Left lobe of liver (tissue), 2 donors: ENCODE measurements at regions not wholly inside any gene's neighbourhood (a gene's known extent, or its start where the extent isn't known, plus 50 kb on each side); places are given as distances from the start of the nearest gene placed in this dataset.

ENCODE experiments used
- ATAC-seq: fragments of 200-7000 bp; cut with Tn5 transposase; one replicate; pipeline ENCODE4 v1.9.1; 2020; ENCODE audit warnings: mild to moderate bottlenecking, moderate library complexity
- DNase-seq: peaks from one replicate; pipeline ENCODE4 v3.0.0-alpha.2; 2020; ENCODE audit warnings: low spot score
- donor health status: DM: no; HTN: no; CAD: no; lungs with moderate emphysema.
- donor health status: DM: no; HTN: yes; CAD: no.

DNA sequence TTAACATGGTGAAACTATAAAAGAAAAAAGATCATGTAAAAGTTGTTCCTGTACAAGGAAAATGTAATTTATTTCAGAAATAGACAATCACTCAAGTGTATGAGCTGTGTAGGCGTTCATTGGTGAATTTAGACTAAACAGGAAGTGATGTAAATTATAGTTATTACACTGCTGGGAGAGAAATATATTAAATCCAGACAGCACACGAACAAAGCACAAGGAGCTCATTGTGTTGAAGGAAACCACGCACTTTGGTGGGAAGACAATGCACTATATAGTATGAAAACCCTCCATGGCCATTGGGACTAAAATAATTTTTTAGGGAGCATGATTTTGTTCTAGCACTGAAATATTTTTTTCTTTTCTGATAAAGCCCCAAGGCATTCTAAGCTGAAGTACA, 450.5 kb downstream of the KLF12 start:
- ATAC-seq (no peak), DNase-seq (no peak)

DNA sequence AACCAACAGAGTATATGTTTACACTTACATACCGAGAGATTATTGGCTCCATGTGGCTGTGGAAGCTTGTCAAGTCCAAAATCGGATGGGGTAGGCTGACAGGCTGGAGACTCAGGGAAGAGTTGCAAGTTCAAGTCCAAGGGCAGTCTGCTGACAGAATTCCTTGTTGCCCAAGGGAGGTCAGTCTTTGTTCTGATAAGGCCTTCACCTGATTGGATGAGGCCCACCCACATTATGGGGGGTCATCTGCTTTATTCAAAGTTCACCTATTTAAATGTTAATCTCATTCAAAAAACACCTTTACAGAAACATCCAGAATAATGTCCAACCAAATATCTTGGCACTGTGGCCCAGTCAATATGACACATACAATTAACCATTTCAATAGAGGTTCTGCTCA, 452.4 kb downstream of the KLF12 start:
- DNase-seq (no peak), ATAC-seq (no peak)

DNA sequence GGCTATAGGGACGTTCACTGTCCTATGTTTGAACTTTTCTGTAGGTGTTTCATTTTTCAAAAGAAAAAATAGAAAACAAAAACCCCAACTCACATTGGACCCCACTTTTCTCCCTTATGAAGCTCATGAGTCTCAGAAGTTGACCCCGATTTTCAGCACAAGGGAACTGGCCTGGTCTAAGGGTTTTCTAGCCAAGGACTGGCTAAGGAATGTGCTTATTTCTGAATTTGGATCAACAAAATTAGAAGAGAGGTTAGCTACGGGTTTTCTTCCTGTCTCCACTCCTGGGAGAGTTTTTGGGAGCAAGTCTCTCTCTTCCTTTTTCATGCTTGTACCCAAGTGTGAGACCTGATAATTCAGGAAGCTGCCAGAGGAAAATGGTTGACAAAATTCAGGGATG, 453.2 kb downstream of the KLF12 start:
- ATAC-seq (no peak), DNase-seq (no peak)

DNA sequence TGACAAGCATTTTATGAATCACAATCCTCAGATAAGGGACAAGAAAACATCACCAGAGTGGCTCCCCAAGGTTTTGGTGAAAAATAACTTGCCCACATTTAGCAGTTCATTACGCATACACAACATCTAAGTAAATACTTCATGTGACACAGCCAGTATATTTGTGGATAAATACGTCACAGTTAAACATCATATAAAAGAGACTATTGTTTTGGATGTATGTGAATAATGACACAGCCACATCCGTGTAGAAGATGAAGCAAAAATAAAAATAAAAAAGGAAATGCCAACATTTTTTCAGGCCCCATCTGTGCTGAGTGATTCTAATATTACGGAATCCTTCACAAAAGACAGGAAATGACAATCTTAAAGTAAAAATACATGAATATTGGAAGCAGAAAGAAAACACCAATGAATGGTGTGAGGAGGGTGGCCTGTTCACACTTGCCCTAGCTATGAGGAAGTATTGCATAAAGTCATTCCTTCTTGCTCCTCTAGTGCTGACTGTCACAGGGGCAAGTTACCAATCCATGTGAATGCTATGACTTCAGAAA, 457.1 kb downstream of the KLF12 start:
- ATAC-seq (no peak), DNase-seq (no peak)

DNA sequence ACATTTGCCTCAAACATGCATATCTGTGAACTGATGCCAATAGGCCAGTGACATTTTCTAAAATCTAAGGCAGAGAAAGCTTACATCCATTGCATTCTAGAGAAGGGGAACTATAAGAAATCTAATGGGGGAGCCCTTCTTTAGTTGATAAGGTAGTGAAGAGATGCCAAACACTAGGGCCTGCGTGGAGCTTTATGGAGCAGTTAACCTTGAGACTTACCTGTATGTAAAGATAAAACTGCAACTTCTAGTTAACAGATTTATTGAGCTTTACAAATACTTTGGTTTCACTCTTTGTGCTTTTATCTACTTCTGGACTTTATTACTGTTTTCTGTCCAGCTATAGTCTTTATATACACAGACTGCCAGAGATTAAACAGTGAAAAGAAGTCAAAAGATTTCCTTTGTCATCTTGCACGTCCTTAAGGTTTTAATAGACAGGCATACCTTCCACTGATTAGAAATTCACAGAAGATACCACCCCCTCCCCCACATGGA, 457.6 kb downstream of the KLF12 start:
- ATAC-seq (no peak), DNase-seq (no peak)

DNA sequence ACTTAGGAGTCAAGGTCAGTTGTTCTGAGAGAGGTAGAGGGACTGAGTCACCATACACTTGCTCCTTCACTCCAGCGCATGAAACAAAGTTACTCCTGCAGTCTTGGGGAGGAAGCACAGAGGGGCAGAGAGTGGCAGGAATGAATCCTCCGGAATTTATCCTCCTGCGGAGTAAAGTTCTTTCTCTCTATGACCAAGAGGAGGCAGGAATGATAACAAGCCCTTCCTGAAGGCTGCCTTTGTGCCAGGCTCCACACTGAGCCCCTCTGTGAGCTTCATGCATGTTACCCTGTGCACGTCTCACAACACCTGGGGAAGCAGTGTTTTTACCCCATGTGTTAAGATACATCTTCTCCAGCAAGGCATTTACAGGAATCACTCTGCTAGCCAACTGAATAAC, 458.4 kb downstream of the KLF12 start:
- no peak for ATAC-seq
- no peak for DNase-seq

DNA sequence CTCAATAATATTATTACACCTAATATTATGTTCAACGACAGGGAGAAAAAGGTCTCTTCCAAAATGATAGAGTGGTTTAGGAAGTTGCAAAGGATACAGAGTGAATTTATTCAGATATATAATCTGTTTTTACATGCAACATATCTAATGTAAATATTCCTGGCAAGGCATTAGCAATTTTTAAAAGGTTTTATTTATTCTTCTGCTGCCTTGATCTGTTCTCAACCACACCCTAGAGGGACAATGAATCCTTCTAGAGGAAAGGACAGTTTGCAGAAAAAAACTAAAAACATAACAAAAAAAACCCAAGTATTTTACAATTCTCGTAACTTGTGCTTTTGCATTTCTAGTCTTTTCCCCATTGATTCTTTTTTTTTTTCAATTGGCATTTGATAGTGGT, 459.6 kb downstream of the KLF12 start:
- DNase-seq (no peak), ATAC-seq (no peak)

DNA sequence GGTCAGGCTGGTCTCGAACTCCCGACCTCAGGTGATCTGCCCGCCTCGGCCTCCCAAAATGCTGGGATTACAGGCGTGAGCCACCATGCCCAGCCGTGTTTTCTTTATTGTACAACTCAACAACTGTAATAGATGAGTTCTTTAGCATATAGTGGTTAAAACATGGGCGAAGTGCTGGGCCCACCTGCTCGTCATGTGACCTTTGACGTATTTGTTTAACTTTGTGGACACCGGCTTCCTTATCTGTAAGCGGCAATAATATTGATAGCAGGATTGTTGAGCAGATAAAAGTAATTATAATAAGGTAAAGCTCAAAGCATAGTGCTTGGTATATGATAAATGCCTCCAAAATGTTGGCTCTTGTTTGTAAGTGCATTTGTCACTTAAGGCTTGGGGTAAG, 460.3 kb downstream of the KLF12 start:
- ATAC-seq (no peak), DNase-seq (no peak)

DNA sequence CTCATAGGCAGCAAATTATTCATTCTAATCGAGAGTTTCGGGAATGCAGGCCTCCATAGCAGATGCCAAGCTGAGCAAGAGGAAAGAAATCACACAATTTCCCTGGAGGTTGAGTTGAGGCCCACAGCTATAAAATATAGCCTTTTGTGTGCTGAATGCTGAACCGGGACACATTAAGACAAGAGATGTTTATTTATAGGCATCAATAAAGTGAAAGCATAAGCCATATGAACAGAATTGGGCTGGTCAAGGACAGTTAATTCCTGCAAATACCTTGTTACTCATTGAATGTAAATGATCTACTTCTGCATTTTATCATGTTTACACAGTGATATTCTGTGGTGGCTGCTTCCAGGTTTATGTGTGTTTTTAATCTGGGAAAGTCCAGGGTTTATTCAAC, 461.7 kb downstream of the KLF12 start:
- DNase-seq: no peak
- ATAC-seq: peak; percentile 39

DNA sequence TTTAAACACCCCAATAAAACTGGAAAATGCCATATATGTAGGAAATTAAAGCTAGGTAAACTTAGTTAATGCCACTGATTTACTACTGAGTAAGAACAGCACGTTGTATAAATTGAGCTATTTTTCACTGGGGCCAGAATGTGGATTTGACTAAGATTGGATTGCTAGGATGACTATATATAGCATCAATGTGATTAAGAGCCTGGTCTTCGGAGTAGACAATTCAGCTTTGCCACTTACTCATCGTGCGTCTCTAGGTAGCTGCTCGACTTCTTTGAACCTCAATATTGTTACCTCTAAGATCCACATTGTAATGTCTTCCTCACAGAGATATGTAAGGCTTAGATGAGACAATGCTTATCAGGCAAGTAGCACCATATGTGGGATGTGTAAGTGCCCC, 462.5 kb downstream of the KLF12 start:
- ATAC-seq (no peak), DNase-seq (no peak)

DNA sequence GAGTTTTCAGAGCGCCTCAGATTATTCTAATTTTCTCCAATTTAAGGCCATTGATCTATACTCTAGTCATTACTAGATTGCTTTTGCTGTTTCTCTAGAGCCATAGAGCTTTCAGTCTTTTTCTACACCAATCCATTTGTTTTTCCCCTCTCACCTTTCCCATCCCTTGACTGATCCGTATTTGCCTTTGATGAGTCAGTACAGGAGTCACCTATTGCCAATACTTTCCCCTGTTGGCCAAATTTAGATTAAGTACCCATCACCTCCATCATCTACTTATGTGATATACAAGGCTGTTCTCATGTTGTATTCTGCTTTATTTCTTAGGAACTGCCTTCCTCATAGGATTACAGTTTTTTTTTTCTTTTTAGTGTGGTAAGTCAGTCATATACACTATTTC, 463.2 kb downstream of the KLF12 start:
- DNase-seq (no peak), ATAC-seq (no peak)

DNA sequence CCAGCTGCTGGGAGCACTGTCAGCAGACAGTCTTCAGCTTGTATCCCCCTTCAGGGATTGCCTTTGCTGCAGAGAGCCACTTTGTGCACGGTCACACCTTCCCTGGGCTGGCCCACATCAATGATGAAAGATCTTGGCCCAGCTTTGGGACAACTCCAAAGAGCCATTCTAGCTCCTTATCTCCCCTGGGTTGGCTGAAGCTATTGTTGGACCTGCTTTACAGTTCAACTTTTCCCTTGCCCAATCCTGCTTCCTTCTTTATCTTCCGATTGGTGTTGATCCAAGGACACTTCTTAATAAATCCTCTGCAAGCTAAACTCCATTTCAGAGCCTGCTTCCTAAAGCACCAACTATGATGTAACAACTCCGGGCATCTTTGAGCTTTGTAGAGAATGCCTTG, 466.4 kb downstream of the KLF12 start:
- no peak for DNase-seq
- no peak for ATAC-seq

DNA sequence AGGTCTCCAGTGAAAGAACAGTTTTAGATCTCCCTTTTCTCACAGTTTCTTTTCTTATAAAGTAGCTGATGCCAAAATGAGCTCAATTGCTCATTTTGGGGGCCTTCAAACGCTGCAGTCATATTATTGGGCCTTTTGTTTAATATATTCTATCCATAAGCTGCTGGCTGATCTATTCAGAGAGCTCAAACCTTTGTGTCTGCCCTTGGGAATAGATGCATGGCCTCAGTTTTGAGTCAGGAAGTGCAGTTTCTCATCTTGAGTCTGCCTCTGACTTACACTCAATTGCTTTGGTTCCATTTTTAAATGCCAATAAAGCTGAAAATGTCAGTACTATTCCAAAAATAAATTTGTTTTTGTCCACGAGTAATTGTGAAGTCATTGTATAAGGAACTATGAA, 468.9 kb downstream of the KLF12 start:
- no peak for DNase-seq
- ATAC-seq: no peak

DNA sequence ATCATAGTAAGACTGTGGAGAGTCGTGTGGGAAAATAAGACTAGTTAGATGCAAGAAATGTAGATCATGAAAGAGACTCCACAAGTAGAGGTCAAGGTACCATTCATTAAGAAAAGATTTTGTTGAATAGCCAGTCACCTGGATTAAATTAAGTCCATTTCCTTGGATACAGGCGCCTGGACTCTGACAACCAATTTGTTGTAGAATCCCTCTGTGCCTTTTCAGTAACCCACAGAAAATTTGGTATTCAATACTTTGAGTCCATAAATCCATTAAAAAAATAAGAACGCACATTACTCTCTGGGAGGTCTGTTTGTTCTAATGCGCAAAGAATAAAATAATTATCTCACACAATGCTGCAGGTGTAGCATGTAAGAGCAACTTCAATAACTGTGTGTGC, 469.4 kb downstream of the KLF12 start:
- no peak for ATAC-seq
- no peak for DNase-seq

DNA sequence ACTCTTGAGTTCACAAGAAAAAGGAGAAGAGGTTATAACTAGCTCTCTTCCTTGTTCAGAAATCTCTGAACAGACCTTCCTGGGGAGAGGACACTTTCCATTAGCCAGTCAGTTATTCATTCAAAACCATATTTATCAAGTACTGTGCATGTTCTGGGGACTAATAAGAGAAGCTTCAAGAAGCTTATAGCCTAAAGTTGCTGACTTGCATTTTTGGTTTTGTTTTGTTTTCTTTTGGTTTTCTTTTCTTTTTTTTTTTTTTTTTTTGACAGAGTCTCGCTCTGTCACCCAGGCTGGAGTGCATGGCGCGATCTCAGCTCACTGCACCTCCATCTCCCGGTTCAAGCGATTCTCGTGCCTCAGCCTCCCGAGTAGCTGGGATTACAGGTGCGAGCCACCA, 471.4 kb downstream of the KLF12 start:
- no peak for DNase-seq
- no peak for ATAC-seq

DNA sequence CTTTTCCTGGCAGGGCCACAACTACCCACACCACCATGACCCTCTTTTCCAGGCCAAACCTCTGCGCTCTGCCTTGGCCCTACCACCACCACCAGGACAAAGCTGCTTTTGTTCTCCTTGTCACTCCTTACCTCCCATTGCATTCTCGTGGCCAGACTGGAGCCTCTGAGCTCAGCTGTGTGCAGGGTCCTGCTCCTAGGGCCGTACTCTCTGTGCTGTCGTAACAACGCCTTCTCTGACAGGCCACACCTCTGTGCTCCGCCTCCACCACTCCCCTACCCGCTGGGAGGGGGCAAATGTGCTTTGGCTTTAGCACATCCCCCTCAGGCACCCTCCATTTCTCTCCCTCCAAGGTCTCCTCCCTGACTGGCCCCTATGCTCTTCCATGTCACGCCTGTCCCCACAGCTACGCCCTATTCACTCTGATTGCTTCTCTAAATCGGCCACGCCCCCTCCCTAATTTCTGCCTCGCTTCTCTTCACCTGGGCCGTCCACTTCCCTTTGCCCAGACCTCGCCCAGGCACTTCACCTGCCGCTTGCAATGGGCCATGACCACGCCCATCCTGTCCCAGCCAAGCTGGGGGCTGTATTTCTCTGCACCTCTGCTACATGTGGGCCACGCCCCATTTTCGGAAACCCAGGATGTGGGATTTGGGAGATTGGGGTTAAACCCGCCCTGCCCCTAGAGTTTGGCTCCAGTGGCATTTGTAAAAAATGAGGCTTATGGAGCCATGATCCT, 472.3 kb downstream of the KLF12 start:
- DNase-seq: no peak
- no peak for ATAC-seq

DNA sequence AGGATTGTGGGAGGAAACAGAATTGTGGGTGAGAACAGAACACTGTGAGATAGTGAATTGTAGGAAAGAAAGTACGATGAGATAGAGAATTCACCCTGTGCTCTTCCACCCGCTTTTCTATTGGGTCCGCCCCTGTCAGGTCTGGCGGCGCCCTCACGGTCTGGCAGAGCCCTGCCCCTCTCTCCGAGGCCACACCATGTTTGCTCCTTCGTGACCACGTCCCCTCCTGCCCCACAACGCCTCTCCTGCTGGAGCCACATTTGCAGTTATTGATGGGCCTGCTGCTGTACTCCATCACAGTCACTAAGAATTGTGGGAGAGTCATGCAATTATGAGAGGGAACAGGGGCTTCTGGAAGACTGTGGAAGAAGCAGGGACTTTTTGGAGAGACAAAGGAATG, 473.1 kb downstream of the KLF12 start:
- ATAC-seq (no peak), DNase-seq (no peak)

DNA sequence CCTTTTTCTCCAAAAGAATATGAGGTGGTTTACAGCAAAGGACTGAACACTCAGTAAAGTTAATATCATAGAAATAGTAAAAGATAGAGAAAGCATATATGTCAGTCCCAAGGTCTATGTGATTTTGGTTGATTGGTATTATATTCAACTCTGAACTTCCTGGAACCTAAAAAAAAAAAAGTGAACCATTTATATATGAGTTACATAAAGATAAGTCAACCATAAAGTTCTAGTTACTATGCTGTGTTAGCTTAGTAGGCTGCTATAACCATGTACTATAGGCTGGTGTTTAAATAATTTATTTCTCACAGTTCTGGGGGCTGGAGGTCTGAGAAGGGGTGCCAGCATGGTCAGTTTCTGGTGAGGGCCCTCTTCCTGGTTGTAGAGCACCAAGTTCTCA, 475.6 kb downstream of the KLF12 start:
- no peak for DNase-seq
- ATAC-seq: no peak

DNA sequence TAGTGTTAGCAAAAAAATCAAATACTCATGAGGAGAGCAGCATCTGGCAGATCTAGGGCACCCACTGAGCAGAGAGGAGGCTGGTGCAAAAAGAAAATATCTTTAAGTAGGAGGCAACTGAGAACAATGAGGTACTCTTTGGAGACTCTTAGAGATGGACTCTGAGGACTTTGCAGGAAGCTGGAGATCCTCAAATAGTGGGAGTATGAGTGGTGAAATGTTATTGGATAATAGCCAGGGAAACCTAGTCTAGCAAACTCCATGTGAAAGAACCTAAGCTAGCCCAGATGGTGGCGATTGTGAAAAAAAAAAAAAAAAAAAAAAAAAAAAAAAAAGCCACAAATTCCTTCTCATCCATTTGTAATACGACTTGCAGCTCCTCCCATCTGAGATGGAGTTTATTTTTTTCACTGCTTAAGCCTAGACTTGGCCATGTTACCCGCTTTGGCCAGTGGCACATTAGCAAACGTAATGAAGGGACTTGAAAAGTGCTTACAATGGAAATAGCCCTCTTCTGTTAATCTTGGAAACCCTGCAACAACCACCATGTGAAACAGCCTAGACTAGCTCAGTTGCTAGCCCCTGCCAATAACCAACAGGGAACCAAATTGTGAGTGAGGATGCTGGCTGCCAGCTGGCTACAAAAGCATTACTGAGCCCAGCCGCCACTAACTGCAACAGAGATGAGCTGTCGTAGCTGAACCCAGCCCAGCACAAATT, 476.2 kb downstream of the KLF12 start:
- DNase-seq (no peak), ATAC-seq (no peak)

DNA sequence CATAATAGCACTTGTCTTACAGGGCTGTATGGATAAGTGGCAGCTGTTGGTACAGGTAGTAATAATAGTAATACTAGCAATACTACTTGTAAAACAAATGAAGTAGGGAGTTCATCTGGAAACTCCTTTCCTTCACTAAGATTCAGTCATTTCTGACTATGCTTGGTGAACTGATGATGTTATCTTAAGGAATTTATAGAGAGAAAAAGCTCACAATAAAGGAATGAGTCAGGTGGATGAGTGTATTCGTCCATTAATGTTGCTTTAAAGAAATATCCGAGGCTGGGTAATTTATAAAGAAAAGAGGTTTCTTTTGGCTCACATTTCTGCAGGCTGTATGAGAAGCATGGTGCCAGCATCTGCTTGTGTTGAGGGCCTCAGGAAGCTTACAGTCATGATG, 477.3 kb downstream of the KLF12 start:
- DNase-seq (no peak), ATAC-seq (no peak)

DNA sequence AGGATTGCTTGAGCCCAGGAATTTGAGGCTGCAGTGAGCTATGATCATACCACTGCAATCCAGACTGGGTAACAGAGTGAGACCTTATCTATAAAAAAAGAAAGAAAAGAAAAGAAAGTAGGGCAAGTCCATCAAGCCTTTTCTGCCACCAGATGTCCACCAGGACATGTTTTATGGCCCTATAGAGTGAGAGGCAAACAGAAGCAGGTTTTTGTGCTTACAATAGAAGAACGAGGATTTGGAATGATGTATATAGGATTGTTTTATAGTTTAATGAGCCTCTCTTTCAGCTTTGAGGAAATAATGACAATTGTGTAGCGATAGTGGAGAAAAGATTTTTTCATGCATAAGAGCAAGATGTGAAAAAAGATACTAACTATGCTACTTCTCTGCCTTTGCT, 480.5 kb downstream of the KLF12 start:
- DNase-seq: no peak
- no peak for ATAC-seq

DNA sequence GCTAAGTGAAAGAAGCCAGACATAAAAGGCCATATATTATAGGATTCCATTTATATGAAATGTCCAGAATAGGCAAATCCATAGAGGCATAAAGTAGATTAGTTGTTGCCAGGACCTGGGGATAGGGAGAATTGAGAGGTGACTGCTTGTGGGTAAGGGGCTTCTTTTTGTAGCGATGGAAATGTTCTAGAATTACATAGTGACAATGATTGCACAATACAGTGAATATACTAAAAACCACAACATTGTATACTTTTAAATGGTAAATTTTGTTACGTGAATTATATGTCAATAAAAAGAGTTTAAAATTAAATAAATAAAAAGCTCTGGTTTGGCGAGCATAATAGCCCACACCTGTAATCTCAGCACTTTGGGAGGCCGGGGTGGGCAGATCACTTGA, 486.8 kb downstream of the KLF12 start:
- DNase-seq: no peak
- no peak for ATAC-seq
